IMR-90 (cell line): ENCODE measurements at regions not wholly inside any gene's neighbourhood (a gene's known extent, or its start where the extent isn't known, plus 50 kb on each side); places are given as distances from the start of the nearest gene placed in this dataset.

Experiments used
- ATAC-seq: fragments of 200-7000 bp; cut with Tn5 transposase; 2 replicates; pipeline ENCODE4 v1.9.1; 2020; ENCODE audit warnings: low read depth, mild to moderate bottlenecking, moderate library complexity
- BruUV-seq: library from RNA; stranded (reverse); fragments of 400-500 nt; replicated peaks from 2 replicates; lab custom pipeline; 2021; lab: Mats Ljungman, UMichigan
- CTCF ChIA-PET: fragments of 300-600 bp; formaldehyde crosslinking; extraction: SDS; loops from one replicate; lab custom pipeline; 2021; ENCODE audit warnings: antibody characterized with exemption; lab: Yijun Ruan, JAX
- POLR2A ChIA-PET: fragments of 300-600 bp; sonication (Branson Sonifier 250); formaldehyde crosslinking; loops from one replicate; lab custom pipeline; 2022; ENCODE audit warnings: antibody characterized with exemption; ENCODE audit not compliant: unreplicated experiment; lab: Charles Lee
- DNase-seq: peaks from one replicate; pipeline ENCODE4 v3.0.0; 2013
- H2AFZ ChIP-seq: replicated peaks from 2 replicates; pipeline ENCODE3; 2013; ENCODE audit warnings: low read length, mild to moderate bottlenecking; ENCODE audit not compliant: poor library complexity
- H2AK5ac ChIP-seq: 2 replicates; pipeline ENCODE4 v1.6.1; 2013; ENCODE audit warnings: low read depth, low read length, inconsistent platforms
- H2AK9ac ChIP-seq: replicated peaks from 2 replicates; pipeline ENCODE3; 2013; ENCODE audit warnings: mild to moderate bottlenecking, low read depth, low read length, moderate library complexity; ENCODE audit not compliant: poor library complexity
- H2BK120ac ChIP-seq: 2 replicates; pipeline ENCODE4 v1.6.1; 2013; ENCODE audit warnings: low read depth, low read length, inconsistent platforms
- H2BK15ac ChIP-seq: 3 replicates; pipeline ENCODE4 v1.6.1; 2013; ENCODE audit warnings: low read depth, low read length, inconsistent platforms
- H2BK20ac ChIP-seq: 2 replicates; pipeline ENCODE4 v1.6.1; 2013; ENCODE audit warnings: low read depth, mild to moderate bottlenecking, inconsistent platforms, low read length, moderate library complexity
- H2BK5ac ChIP-seq: 2 replicates; pipeline ENCODE4 v1.6.1; 2013; ENCODE audit warnings: mild to moderate bottlenecking, low read depth, low read length, inconsistent platforms; ENCODE audit not compliant: poor library complexity, severe bottlenecking
- H3K14ac ChIP-seq: replicated peaks from 2 replicates; pipeline ENCODE4 v1.6.1; 2013; ENCODE audit warnings: low read depth, low read length, inconsistent platforms
- H3K18ac ChIP-seq: 2 replicates; pipeline ENCODE4 v1.6.1; 2013; ENCODE audit warnings: low read depth, low read length, control low read depth
- H3K23ac ChIP-seq: 2 replicates; pipeline ENCODE4 v1.6.1; 2013; ENCODE audit warnings: low read depth, low read length, inconsistent platforms
- H3K27ac ChIP-seq: 2 replicates; pipeline ENCODE4 v1.5.1; 2013; ENCODE audit warnings: mild to moderate bottlenecking, control low read depth, low read length; ENCODE audit not compliant: insufficient read depth
- H3K27me3 ChIP-seq: 2 replicates; pipeline ENCODE4 v1.6.1; 2013; ENCODE audit warnings: low read length; ENCODE audit not compliant: control insufficient read depth, insufficient read depth
- H3K36me3 ChIP-seq: 2 replicates; pipeline ENCODE4 v1.6.1; 2013; ENCODE audit warnings: low read length, mixed read lengths; ENCODE audit not compliant: control insufficient read depth, insufficient read depth
- H3K4ac ChIP-seq: 2 replicates; pipeline ENCODE4 v1.6.1; 2013; ENCODE audit warnings: low read depth, low read length, inconsistent platforms
- H3K4me1 ChIP-seq: 2 replicates; pipeline ENCODE4 v1.6.1; 2013; ENCODE audit warnings: low read length, mixed read lengths; ENCODE audit not compliant: control insufficient read depth, insufficient read depth
- H3K4me2 ChIP-seq: 2 replicates; pipeline ENCODE4 v1.6.1; 2013; ENCODE audit warnings: low read depth, mild to moderate bottlenecking, control low read depth, low read length, moderate library complexity
- H3K4me3 ChIP-seq: 2 replicates; pipeline ENCODE4 v1.5.1; 2013; ENCODE audit warnings: low read depth, mild to moderate bottlenecking, control low read depth, low read length, moderate library complexity; ENCODE audit not compliant: insufficient read depth
- H3K56ac ChIP-seq: 2 replicates; pipeline ENCODE4 v1.6.1; 2013; ENCODE audit warnings: low read length, inconsistent platforms; ENCODE audit not compliant: insufficient read depth; ENCODE audit errors: extremely low read depth
- H3K79me1 ChIP-seq, 2 experiments: 2 replicates each; pipeline ENCODE4 v1.6.1; 2013; ENCODE audit warnings: low read length in 2 of 2, inconsistent platforms in 1 of 2, low read depth in 1 of 2
- H3K9ac ChIP-seq: 2 replicates; pipeline ENCODE4 v1.6.1; 2013; ENCODE audit warnings: low read depth, low read length, control low read depth
- H3K9me1 ChIP-seq: 2 replicates; pipeline ENCODE4 v1.6.1; 2013; ENCODE audit warnings: low read length, inconsistent platforms; ENCODE audit not compliant: insufficient read depth
- H3K9me3 ChIP-seq: 2 replicates; pipeline ENCODE4 v1.6.1; 2013; ENCODE audit warnings: low read length; ENCODE audit not compliant: control insufficient read depth, insufficient read depth
- H4K20me1 ChIP-seq: 2 replicates; pipeline ENCODE4 v1.6.1; 2013; ENCODE audit warnings: low read length, inconsistent platforms; ENCODE audit not compliant: insufficient read depth
- H4K5ac ChIP-seq: 2 replicates; pipeline ENCODE4 v1.6.1; 2013; ENCODE audit warnings: mild to moderate bottlenecking, low read depth, low read length, control low read depth
- H4K8ac ChIP-seq, 2 experiments: 2 replicates each; pipeline ENCODE4 v1.6.1; 2013; ENCODE audit warnings: low read depth in 2 of 2, low read length in 2 of 2, control low read depth in 1 of 2, inconsistent platforms in 1 of 2
- H4K91ac ChIP-seq: 2 replicates; pipeline ENCODE4 v1.6.1; 2013; ENCODE audit warnings: low read depth, low read length, inconsistent platforms; ENCODE audit not compliant: insufficient read depth
- BHLHE40 ChIP-seq: fragments of 150-350 bp; IDR thresholded peaks from 2 replicates; pipeline ENCODE4 v1.6.1; 2016; ENCODE audit warnings: mild to moderate bottlenecking, low read depth, low read length
- CEBPB ChIP-seq: IDR thresholded peaks from 2 replicates; pipeline ENCODE4 v1.6.1; 2012; ENCODE audit warnings: low read depth, low read length, improper control_type of control experiment
- CHD1 ChIP-seq: IDR thresholded peaks from 2 replicates; pipeline ENCODE4 v1.6.1; 2012; ENCODE audit warnings: low read depth, low read length, improper control_type of control experiment
- CTCF ChIP-seq: conservative IDR thresholded peaks from 2 replicates; pipeline ENCODE4 v1.5.1; 2012; ENCODE audit warnings: mild to moderate bottlenecking, low read depth, low read length, improper control_type of control experiment
- ELK1 ChIP-seq: fragments of 150-350 bp; IDR thresholded peaks from 2 replicates; pipeline ENCODE4 v1.6.1; 2016; ENCODE audit warnings: low read depth, mild to moderate bottlenecking, low read length, moderate library complexity, borderline replicate concordance
- FOS ChIP-seq: fragments of 150-350 bp; IDR thresholded peaks from 2 replicates; pipeline ENCODE4 v1.6.1; 2016; ENCODE audit warnings: low read depth, low read length
- MXI1 ChIP-seq: IDR thresholded peaks from 2 replicates; pipeline ENCODE4 v1.6.1; 2012; ENCODE audit warnings: low read depth, mild to moderate bottlenecking, low read length, moderate library complexity, borderline replicate concordance
- NFE2L2 ChIP-seq: fragments of 150-350 bp; IDR thresholded peaks from 2 replicates; pipeline ENCODE4 v1.6.1; 2016; ENCODE audit warnings: low read depth, mild to moderate bottlenecking, low read length
- POLR2A ChIP-seq: IDR thresholded peaks from 2 replicates; pipeline ENCODE4 v1.6.1; 2012; ENCODE audit warnings: mild to moderate bottlenecking, low read depth, low read length
- RFX5 ChIP-seq: IDR thresholded peaks from 2 replicates; pipeline ENCODE4 v1.8.0; 2012; ENCODE audit warnings: low read depth, mild to moderate bottlenecking, low read length, moderate library complexity
- USF2 ChIP-seq: fragments of 150-350 bp; IDR thresholded peaks from 2 replicates; pipeline ENCODE4 v1.6.1; 2017; ENCODE audit warnings: mild to moderate bottlenecking, antibody characterized with exemption, low read length, low read depth
- dilution Hi-C: fragments of 300-500 bp; cut with HindIII; formaldehyde crosslinking; loops from one replicate; pipeline ENCODE4 v1.14.3; 2018; ENCODE audit warnings: low sequenced_read_pairs; ENCODE audit not compliant: unreplicated experiment
- in situ Hi-C: fragments of 300-500 bp; cut with MboI; formaldehyde crosslinking; loops from 3 replicates; pipeline ENCODE4 v1.14.3; 2019; ENCODE audit warnings: low sequenced_read_pairs, inconsistent platforms, mixed read lengths
- intact Hi-C: fragments of 100-400 bp; cut with micrococcal nuclease; formaldehyde crosslinking; loops from 2 replicates; pipeline ENCODE4 v1.10.0; 2022

- Histone ChIP-seq H3K27ac (no peak overlapping the region), H4K20me1 (no peaks in the 10 kb centered on the region), H2AK5ac (no peak overlapping the region), H3K23ac (no peak overlapping the region), H4K8ac (no peak overlapping the region), H3K36me3 (no peaks in the 10 kb centered on the region), H2AFZ (no peak overlapping the region), H3K27me3 (no peaks in the 10 kb centered on the region), H2BK120ac (no peak overlapping the region), H3K79me1 (no peaks in the 10 kb centered on the region), H3K9me3 (peaks cover 7% of the 10 kb centered on the region), H3K9ac (no peak overlapping the region), H2AK9ac (no peak overlapping the region), H3K4me3 (no peak overlapping the region), H3K14ac (no peak overlapping the region), H4K5ac (no peak overlapping the region), H2BK5ac (no peak overlapping the region), H2BK15ac (no peak overlapping the region), H3K4me2 (no peak overlapping the region), H3K4ac (no peak overlapping the region), H3K4me1 (no peaks in the 10 kb centered on the region), H4K91ac (no peak overlapping the region), H3K18ac (no peak overlapping the region), H3K56ac (no peak overlapping the region), H3K9me1 (no peaks in the 10 kb centered on the region), H2BK20ac (no peak overlapping the region)
- POLR2A ChIA-PET: no interaction called here
- TF ChIP-seq MXI1 (no peak), ELK1 (no peak), CHD1 (no peak), CEBPB (no peak), BHLHE40 (no peak), NFE2L2 (no peak), RFX5 (no peak), POLR2A (no peak), CTCF (no peak), FOS (no peak), USF2 (no peak)
- in situ Hi-C loops (no loop called here), intact Hi-C loops (no loop called here), dilution Hi-C loops (no loop called here)
- DNase-seq: no peak
- no peak for ATAC-seq
- BruUV-seq: no TSS peak
- CTCF ChIA-PET: no interaction called here
These were observed 1272.7 kb upstream of the TMEFF2 start for GRCh38 chr2:193467276-193467987.
